PC-9 (cell line): ENCODE measurements at regions not wholly inside any gene's neighbourhood (a gene's known extent, or its start where the extent isn't known, plus 50 kb on each side); places are given as distances from the start of the nearest gene placed in this dataset.

Source experiments
- CTCF ChIP-seq: fragments of 200-600 bp; sonication (generic); conservative IDR thresholded peaks from 2 replicates; pipeline ENCODE4 v1.6.1; 2017; ENCODE audit warnings: mixed run types, antibody characterized with exemption, mild to moderate bottlenecking, moderate library complexity
- EZH2 ChIP-seq: fragments of 200-600 bp; sonication (generic); IDR thresholded peaks from 2 replicates; pipeline ENCODE4 v1.8.0; 2017; ENCODE audit warnings: antibody characterized with exemption, low read depth

- TF ChIP-seq CTCF = no peak
- TF ChIP-seq EZH2 = no peak
These were observed 161.1 kb upstream of the DPYD start for GRCh38 chr1:98081944-98082343.
